ENCODE measurements at regions not wholly inside any gene's neighbourhood (a gene's known extent, or its start where the extent isn't known, plus 50 kb on each side); places are given as distances from the start of the nearest gene placed in this dataset.

GRCh38 chr4:28062562-28062961 lies 1201.9 kb downstream of the STIM2 start:
- TF ChIP-seq CTCF (IDR thresholded peaks at IDR 0.05) (no peak), POLR2A (IDR thresholded peaks at IDR 0.05) (no peak), POLR2AphosphoS5 (IDR thresholded peaks at IDR 0.05) (no peak)
